H9 (cell line): ENCODE measurements at regions not wholly inside any gene's neighbourhood (a gene's known extent, or its start where the extent isn't known, plus 50 kb on each side); places are given as distances from the start of the nearest gene placed in this dataset.

Experiments
- DNase-seq: peaks from one replicate; pipeline ENCODE4 v3.0.0-alpha.2; 2017
- H2AFZ ChIP-seq: one replicate; pipeline ENCODE4 v1.6.1; 2013; ENCODE audit warnings: mild to moderate bottlenecking, low read length, control low read depth, moderate library complexity
- H2AK5ac ChIP-seq: 2 replicates; pipeline ENCODE4 v1.6.1; 2013; ENCODE audit warnings: low read length, control low read depth, mixed read lengths; ENCODE audit not compliant: insufficient read length
- H2BK120ac ChIP-seq: one replicate; pipeline ENCODE4 v1.6.1; 2013; ENCODE audit warnings: low read depth, mild to moderate bottlenecking, low read length, control low read depth, inconsistent platforms; ENCODE audit not compliant: poor library complexity, severe bottlenecking
- H2BK12ac ChIP-seq: 2 replicates; pipeline ENCODE4 v1.6.1; 2013; ENCODE audit warnings: low read length, control low read depth, mixed read lengths, low read depth; ENCODE audit not compliant: insufficient read length
- H2BK15ac ChIP-seq: 2 replicates; pipeline ENCODE4 v1.6.1; 2013; ENCODE audit warnings: low read depth, low read length, control low read depth
- H2BK20ac ChIP-seq: one replicate; pipeline ENCODE4 v1.6.1; 2013; ENCODE audit warnings: low read depth, mild to moderate bottlenecking, low read length, control low read depth, inconsistent platforms; ENCODE audit not compliant: poor library complexity, severe bottlenecking
- H2BK5ac ChIP-seq: 2 replicates; pipeline ENCODE4 v1.6.1; 2013; ENCODE audit warnings: low read length, control low read depth, mixed read lengths; ENCODE audit not compliant: insufficient read length
- H3K14ac ChIP-seq: 2 replicates; pipeline ENCODE4 v1.6.1; 2013; ENCODE audit warnings: low read length, control low read depth; ENCODE audit not compliant: insufficient read depth
- H3K18ac ChIP-seq: 2 replicates; pipeline ENCODE4 v1.6.1; 2013; ENCODE audit warnings: low read depth, mild to moderate bottlenecking, mixed read lengths, low read length, control low read depth; ENCODE audit not compliant: insufficient read length
- H3K23ac ChIP-seq: 2 replicates; pipeline ENCODE4 v1.6.1; 2013; ENCODE audit warnings: low read length, control low read depth, mixed read lengths, low read depth; ENCODE audit not compliant: insufficient read length
- H3K23me2 ChIP-seq: 2 replicates; pipeline ENCODE4 v1.6.1; 2013; ENCODE audit warnings: low read depth, mild to moderate bottlenecking, mixed read lengths, low read length, control low read depth; ENCODE audit not compliant: insufficient read length, poor library complexity, severe bottlenecking
- H3K27ac ChIP-seq: 2 replicates; pipeline ENCODE4 v1.5.1; 2013; ENCODE audit warnings: low read length, control low read depth, mixed read lengths, low read depth; ENCODE audit not compliant: insufficient read length
- H3K27me3 ChIP-seq: 2 replicates; pipeline ENCODE4 v1.6.1; 2013; ENCODE audit warnings: low read length, control low read depth, inconsistent platforms; ENCODE audit not compliant: insufficient read depth
- H3K4ac ChIP-seq: 2 replicates; pipeline ENCODE4 v1.6.1; 2013; ENCODE audit warnings: low read depth, mild to moderate bottlenecking, control low read depth, inconsistent platforms, low read length, moderate library complexity
- H3K4me1 ChIP-seq: 2 replicates; pipeline ENCODE4 v1.6.1; 2013; ENCODE audit warnings: low read length, control low read depth, inconsistent platforms; ENCODE audit not compliant: insufficient read depth
- H3K4me2 ChIP-seq: 2 replicates; pipeline ENCODE4 v1.6.1; 2013; ENCODE audit warnings: low read length, control low read depth, mixed read lengths; ENCODE audit not compliant: insufficient read length, insufficient read depth
- H3K56ac ChIP-seq: 2 replicates; pipeline ENCODE4 v1.6.1; 2013; ENCODE audit warnings: low read depth, mild to moderate bottlenecking, mixed read lengths, low read length, control low read depth; ENCODE audit not compliant: insufficient read length
- H3K79me1 ChIP-seq: 2 replicates; pipeline ENCODE4 v1.6.1; 2013; ENCODE audit warnings: low read depth, mild to moderate bottlenecking, moderate library complexity, low read length, control low read depth, inconsistent platforms; ENCODE audit not compliant: insufficient read depth, poor library complexity, severe bottlenecking
- H3K79me2 ChIP-seq: 2 replicates; pipeline ENCODE4 v1.6.1; 2013; ENCODE audit warnings: low read length, control low read depth, inconsistent platforms; ENCODE audit not compliant: insufficient read depth
- H3K9ac ChIP-seq: 2 replicates; pipeline ENCODE4 v1.6.1; 2013; ENCODE audit warnings: low read length, control low read depth, mixed read lengths; ENCODE audit not compliant: insufficient read length; ENCODE audit errors: extremely low read depth
- H3K9me3 ChIP-seq: one replicate; pipeline ENCODE4 v1.6.1; 2013; ENCODE audit warnings: low read depth, low read length, inconsistent platforms; ENCODE audit not compliant: control insufficient read depth
- H3T11ph ChIP-seq: one replicate; pipeline ENCODE4 v1.6.1; 2013; ENCODE audit warnings: mild to moderate bottlenecking, low read length, control low read depth, inconsistent platforms
- H4K20me1 ChIP-seq: one replicate; pipeline ENCODE4 v1.6.1; 2013; ENCODE audit not compliant: control insufficient read depth, insufficient read length, insufficient read depth
- H4K5ac ChIP-seq: 2 replicates; pipeline ENCODE4 v1.6.1; 2013; ENCODE audit warnings: low read depth, mild to moderate bottlenecking, mixed read lengths, low read length, control low read depth; ENCODE audit not compliant: insufficient read length
- H4K8ac ChIP-seq: replicated peaks from 2 replicates; pipeline ENCODE4 v1.6.1; 2013; ENCODE audit warnings: low read length, control low read depth, mixed read lengths, low read depth; ENCODE audit not compliant: insufficient read length
- H4K91ac ChIP-seq: 2 replicates; pipeline ENCODE4 v1.6.1; 2013; ENCODE audit warnings: low read depth, mild to moderate bottlenecking, moderate library complexity, mixed read lengths, low read length, control low read depth; ENCODE audit not compliant: insufficient read length
- H3K27ac Mint-ChIP-seq, 3 experiments: 2 replicates in 2 of 3; 3 replicates in 1 of 3; pipeline ENCODE4 v1.8.0; 2020 to 2021; ENCODE audit warnings: mixed read lengths in 3 of 3, mild to moderate bottlenecking in 1 of 3, moderate library complexity in 1 of 3
- H3K27me3 Mint-ChIP-seq: 2 replicates; pipeline ENCODE4 v1.8.0; 2021; ENCODE audit warnings: low read depth, mild to moderate bottlenecking, moderate library complexity, mixed read lengths
- H3K36me3 Mint-ChIP-seq, 3 experiments: 2 replicates in 2 of 3; 3 replicates in 1 of 3; pipeline ENCODE4 v1.8.0; 2020 to 2021; ENCODE audit warnings: low read depth in 3 of 3, mixed read lengths in 3 of 3; ENCODE audit not compliant: insufficient read depth in 1 of 3
- H3K4me1 Mint-ChIP-seq, 2 experiments: 2 replicates each; pipeline ENCODE4 v1.8.0; 2020; ENCODE audit warnings: mixed read lengths in 2 of 2
- H3K4me3 Mint-ChIP-seq, 2 experiments: 2 replicates in 1 of 2; 3 replicates in 1 of 2; pipeline ENCODE4 v1.8.0; 2020 to 2021; ENCODE audit warnings: mild to moderate bottlenecking in 2 of 2, mixed read lengths in 2 of 2, moderate library complexity in 1 of 2
- H3K9me3 Mint-ChIP-seq, 2 experiments: 2 replicates in 1 of 2; 3 replicates in 1 of 2; pipeline ENCODE4 v1.8.0; 2020; ENCODE audit warnings: mild to moderate bottlenecking in 2 of 2, mixed read lengths in 2 of 2, moderate library complexity in 1 of 2
- CTCF ChIP-seq: fragments of 200-600 bp; sonication (generic); conservative IDR thresholded peaks from 3 replicates; pipeline ENCODE4 v1.8.0; 2021; ENCODE audit warnings: antibody characterized with exemption, mild to moderate bottlenecking
- WGBS: extraction: QIAGEN DNeasy Blood & Tissue Kit; methylation state at CpG from one replicate; pipeline ENCODE4 v1.1.7; 2013; ENCODE audit warnings: missing lambda C conversion rate, low lambda C conversion rate, mixed read lengths; ENCODE audit not compliant: insufficient read length; ENCODE audit errors: extremely low coverage; 5-methylcytosine and 5-hydroxymethylcytosine counted together

GRCh38 chr6:142697001-142697335 is 248.0 kb downstream of the HIVEP2 start:
- H2BK120ac ChIP-seq: no peak overlapping the region
- H3K9me3 ChIP-seq: no peaks in the 10 kb centered on the region
- no peak overlapping the region for H3K4me3 Mint-ChIP-seq
- no peak for TF ChIP-seq CTCF
- no peak overlapping the region for H3K9ac ChIP-seq
- H3K14ac ChIP-seq: no peak overlapping the region
- H3K18ac ChIP-seq: no peak overlapping the region
- H2BK12ac ChIP-seq: no peak overlapping the region
- no peak overlapping the region for H3K56ac ChIP-seq
- no peak overlapping the region for H4K8ac ChIP-seq
- H4K5ac ChIP-seq: no peak overlapping the region
- H4K91ac ChIP-seq: no peak overlapping the region
- H3K4ac ChIP-seq: no peak overlapping the region
- H2BK5ac ChIP-seq: no peak overlapping the region
- H3K27ac Mint-ChIP-seq: no peak overlapping the region
- H3T11ph ChIP-seq: no peak overlapping the region
- no peaks in the 10 kb centered on the region; a peak in 1 of 7 replicates for H3K36me3 Mint-ChIP-seq
- no peaks in the 10 kb centered on the region for H3K27me3 Mint-ChIP-seq
- no peaks in the 10 kb centered on the region for H3K9me3 Mint-ChIP-seq
- peaks cover 2% of the 10 kb centered on the region; the same call in 1 of the 2 replicates for H3K4me1 ChIP-seq
- no peaks in the 10 kb centered on the region for H3K23me2 ChIP-seq
- no peak overlapping the region for H3K27ac ChIP-seq
- H2BK15ac ChIP-seq: no peak overlapping the region
- H3K4me1 Mint-ChIP-seq: peaks cover 12 to 13% of the 10 kb centered on the region in 2 experiments
- no CpG with 5 or more reads among the region's 3 CpGs for whole genome bisulfite sequencing
- no peak for DNase-seq
- no peaks in the 10 kb centered on the region for H4K20me1 ChIP-seq
- no peaks in the 10 kb centered on the region for H3K79me1 ChIP-seq
- no peak overlapping the region for H3K23ac ChIP-seq
- H3K4me2 ChIP-seq: no peak overlapping the region
- no peaks in the 10 kb centered on the region for H3K27me3 ChIP-seq
- H3K79me2 ChIP-seq: no peaks in the 10 kb centered on the region
- H2AFZ ChIP-seq: no peak overlapping the region
- no peak overlapping the region for H2AK5ac ChIP-seq
- no peak overlapping the region for H2BK20ac ChIP-seq
